Astrocyte of the cerebellum (primary cell): ENCODE measurements at regions not wholly inside any gene's neighbourhood (a gene's known extent, or its start where the extent isn't known, plus 50 kb on each side); places are given as distances from the start of the nearest gene placed in this dataset.

Experiments
- DNase-seq: peaks from one replicate; pipeline ENCODE4 v3.0.0-alpha.2; 2011; ENCODE audit warnings: low read depth
- H3K4me3 ChIP-seq: 2 replicates; pipeline ENCODE4 v1.5.1; 2011; ENCODE audit warnings: mild to moderate bottlenecking, low read depth, low read length, moderate library complexity
- in situ Hi-C: cut with HindIII; loops from 2 replicates; pipeline ENCODE4 v1.10.0; 2017; ENCODE audit warnings: low sequenced_read_pairs
- TF ChIP-seq, protein P1 (sequence below): IDR thresholded peaks from 2 replicates; pipeline ENCODE4 v1.5.1; 2012; ENCODE audit warnings: low read length, low read depth, moderate library complexity, mild to moderate bottlenecking; ENCODE audit errors: missing control alignments

DNA sequence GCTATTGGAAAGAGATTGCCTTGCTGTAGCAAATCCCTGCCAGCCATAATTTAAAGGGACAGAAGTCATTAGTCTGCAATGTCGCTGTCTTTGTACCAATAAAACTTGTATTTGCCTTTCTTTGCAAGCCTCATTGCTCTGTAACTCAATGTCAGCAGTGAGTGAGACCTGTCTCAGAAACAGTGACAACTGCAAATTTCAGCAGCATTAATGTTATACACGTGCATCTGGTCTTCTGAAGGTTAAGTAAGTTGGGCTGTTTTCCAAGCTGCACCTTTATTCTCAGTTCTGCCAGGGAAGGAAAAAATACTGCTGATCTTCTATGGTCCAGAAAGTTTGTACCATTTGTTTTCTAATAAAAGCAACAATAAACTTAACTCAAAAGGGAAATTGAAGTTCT, 543.1 kb downstream of the TRIML1 start:
- TF ChIP-seq, protein P1, sequence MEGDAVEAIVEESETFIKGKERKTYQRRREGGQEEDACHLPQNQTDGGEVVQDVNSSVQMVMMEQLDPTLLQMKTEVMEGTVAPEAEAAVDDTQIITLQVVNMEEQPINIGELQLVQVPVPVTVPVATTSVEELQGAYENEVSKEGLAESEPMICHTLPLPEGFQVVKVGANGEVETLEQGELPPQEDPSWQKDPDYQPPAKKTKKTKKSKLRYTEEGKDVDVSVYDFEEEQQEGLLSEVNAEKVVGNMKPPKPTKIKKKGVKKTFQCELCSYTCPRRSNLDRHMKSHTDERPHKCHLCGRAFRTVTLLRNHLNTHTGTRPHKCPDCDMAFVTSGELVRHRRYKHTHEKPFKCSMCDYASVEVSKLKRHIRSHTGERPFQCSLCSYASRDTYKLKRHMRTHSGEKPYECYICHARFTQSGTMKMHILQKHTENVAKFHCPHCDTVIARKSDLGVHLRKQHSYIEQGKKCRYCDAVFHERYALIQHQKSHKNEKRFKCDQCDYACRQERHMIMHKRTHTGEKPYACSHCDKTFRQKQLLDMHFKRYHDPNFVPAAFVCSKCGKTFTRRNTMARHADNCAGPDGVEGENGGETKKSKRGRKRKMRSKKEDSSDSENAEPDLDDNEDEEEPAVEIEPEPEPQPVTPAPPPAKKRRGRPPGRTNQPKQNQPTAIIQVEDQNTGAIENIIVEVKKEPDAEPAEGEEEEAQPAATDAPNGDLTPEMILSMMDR, result no peak
- DNase-seq, result no peak
- in situ Hi-C loops, result no loop called here
- H3K4me3 ChIP-seq, result no peak overlapping the region

DNA sequence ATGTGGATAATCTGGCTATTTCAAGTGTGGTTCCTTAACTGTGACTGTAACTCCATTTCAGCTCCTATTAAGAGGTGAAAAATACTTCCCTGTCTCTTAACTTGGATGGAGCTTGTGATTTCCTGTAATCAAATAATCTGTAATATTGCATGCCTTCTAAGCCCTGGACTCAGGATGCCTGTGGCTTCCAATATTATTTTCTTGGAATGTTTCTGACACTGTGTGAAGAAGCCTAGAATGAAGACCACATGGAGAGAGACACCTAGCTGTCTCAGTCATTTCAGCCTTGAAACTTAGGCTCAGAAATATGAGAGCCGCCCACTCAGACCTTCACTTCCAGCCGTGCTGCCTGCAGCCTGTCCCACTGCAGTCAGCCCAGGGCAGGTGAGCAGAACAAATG, 544.3 kb downstream of the TRIML1 start:
- TF ChIP-seq, protein P1, result no peak
- no peak for DNase-seq
- H3K4me3 ChIP-seq, result no peak overlapping the region
- in situ Hi-C loops, result no loop called here

DNA sequence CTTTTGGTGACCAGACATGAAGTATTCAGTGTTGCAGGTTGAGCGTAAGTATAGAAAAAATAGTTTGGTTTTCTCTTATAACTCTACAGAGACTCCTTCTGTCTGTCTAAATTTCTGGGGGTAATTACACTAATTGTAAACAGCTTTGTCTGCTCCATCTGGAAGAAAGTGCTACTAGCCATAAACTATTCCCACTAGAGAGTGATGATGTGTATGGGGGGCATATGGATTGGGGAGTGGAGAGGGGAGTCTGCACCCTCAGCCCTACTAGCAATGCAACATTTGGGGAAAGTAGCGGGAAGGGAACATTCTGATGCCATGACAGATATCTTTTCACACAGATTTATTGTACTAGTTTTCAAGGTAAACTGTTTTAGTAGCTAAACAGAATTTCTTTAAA, 549.7 kb downstream of the TRIML1 start:
- DNase-seq, result no peak
- in situ Hi-C loops, result no loop called here
- TF ChIP-seq, protein P1, result no peak

DNA sequence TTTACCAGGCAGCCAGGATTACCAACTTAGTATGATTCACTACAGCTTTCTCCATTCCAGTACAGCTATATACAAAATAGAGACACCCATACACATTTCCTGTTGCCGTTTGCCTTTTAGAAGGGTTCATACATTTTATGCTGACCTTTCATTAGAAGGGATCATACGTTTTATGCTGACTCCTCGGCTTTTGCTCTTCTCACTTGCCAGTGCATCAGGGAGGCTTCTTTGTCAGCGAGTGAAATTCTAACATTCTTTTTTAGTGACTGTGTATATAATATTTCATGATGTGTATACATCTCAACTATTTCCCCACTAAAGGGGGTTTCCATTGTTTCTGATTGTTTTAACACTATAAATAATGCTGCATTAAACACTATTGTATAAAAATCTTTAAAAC, 552.6 kb downstream of the TRIML1 start:
- TF ChIP-seq, protein P1, result no peak
- DNase-seq, result no peak
- in situ Hi-C loops, result no loop called here
- H3K4me3 ChIP-seq, result no peak overlapping the region

More for the DNA sequence above, 549.7 kb downstream of the TRIML1 start:
- H3K4me3 ChIP-seq, result no peak overlapping the region

DNA sequence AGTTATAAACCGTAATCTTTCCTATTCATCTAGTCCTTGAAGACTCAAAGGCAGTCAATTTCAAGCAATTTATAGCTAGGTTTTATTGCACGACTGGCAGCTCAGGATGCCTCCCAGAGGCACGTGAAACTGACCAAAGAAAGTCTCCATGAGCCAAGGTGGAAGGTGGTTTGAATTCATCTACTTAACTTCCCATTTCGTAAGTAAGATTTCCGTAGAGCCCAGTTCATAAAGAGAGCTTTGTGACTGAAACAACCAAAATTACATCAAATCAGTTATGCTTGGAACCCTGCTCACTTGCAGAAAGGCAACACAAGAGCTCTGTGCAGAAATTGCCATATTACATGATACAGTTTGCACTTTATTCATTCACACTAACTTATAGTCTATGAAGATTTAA, 556.0 kb downstream of the TRIML1 start:
- TF ChIP-seq, protein P1, result no peak
- in situ Hi-C loops, result no loop called here
- DNase-seq, result no peak
- no peak overlapping the region for H3K4me3 ChIP-seq

DNA sequence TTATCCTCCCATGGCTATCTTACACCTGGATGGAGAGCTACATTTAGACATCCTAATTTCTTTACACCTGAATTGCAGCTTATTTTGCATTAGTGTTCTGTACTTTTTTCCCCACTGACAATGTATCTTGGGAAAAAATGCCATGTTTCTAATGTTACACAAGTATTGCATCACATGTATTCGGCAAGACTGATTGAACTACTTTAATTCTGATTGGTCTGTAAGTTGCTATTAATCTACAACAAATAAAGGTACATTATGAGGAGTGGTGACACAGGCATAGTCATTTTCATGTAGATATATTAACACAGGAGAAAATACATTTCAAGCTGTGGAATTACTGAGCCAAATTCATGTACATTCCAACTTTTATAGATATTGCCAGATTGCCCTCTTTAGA, 558.0 kb downstream of the TRIML1 start:
- no peak overlapping the region for H3K4me3 ChIP-seq
- in situ Hi-C loops, result no loop called here
- TF ChIP-seq, protein P1, result no peak
- DNase-seq, result no peak

DNA sequence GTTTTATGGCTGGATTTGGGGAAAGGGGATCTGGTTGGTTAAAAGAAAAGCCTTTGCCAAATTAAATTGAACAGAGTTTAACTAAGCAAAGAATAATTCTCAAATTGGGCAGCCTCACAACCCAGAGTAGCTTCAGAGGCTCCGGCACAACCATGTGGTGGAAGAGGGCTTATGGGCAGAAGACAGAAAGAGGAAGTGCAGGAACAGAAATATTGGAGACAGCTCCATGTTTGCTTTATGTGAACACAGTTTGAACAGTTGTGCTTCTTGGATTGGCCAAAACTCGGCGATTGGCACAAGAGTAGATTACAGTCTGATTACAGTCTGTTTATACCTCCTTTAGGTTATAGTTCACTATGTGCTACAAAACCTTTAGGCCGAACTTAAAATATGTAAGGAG, 562.7 kb downstream of the TRIML1 start:
- in situ Hi-C loops, result no loop called here
- H3K4me3 ChIP-seq, result no peak overlapping the region
- no peak for DNase-seq
- TF ChIP-seq, protein P1, result no peak
